ENCODE measurements at regions not wholly inside any gene's neighbourhood (a gene's known extent, or its start where the extent isn't known, plus 50 kb on each side); places are given as distances from the start of the nearest gene placed in this dataset.
"Not testable (repeated sequence)": the region's sequence is repeated elsewhere in the genome, so short reads cannot be mapped to it uniquely, and the experiment has no call there.

- Mint-ChIP-seq H3K36me3 (ENCODE audit: insufficient read depth) (no peaks in the 10 kb centered on the region), H3K4me1 (ENCODE audit: low read depth) (peaks cover 1% of the 10 kb centered on the region), H3K27ac (no peak overlapping the region), H3K27me3 (peaks cover 2% of the 10 kb centered on the region), H3K9me3 (ENCODE audit: low read depth) (no peaks in the 10 kb centered on the region), H3K4me3 (ENCODE audit: low read depth) (no peak overlapping the region)
- TF ChIP-seq CTCF (IDR thresholded peaks at IDR 0.05; ENCODE audit: unreplicated experiment): no peak
- no peak for DNase-seq (ENCODE audit: low spot score, unreplicated experiment)
Measured at GRCh38 chr5:90224342-90224741, 185.2 kb downstream of the CETN3 start.

- no peak for TF ChIP-seq CTCF (IDR thresholded peaks at IDR 0.05; ENCODE audit: unreplicated experiment)
- Mint-ChIP-seq H3K4me1 (ENCODE audit: low read depth) (peaks cover 1% of the 10 kb centered on the region), H3K36me3 (ENCODE audit: insufficient read depth) (no peaks in the 10 kb centered on the region), H3K4me3 (ENCODE audit: low read depth) (no peak overlapping the region), H3K27ac (no peak overlapping the region), H3K9me3 (ENCODE audit: low read depth) (no peaks in the 10 kb centered on the region), H3K27me3 (peaks cover 2% of the 10 kb centered on the region)
- no peak for DNase-seq (ENCODE audit: low spot score, unreplicated experiment)
Measured at GRCh38 chr5:90223756-90224155, 185.8 kb downstream of the CETN3 start.

GRCh38 chr5:90221951-90222350, 187.6 kb downstream of the CETN3 start:
- no peak overlapping the region for H3K27ac Mint-ChIP-seq
- TF ChIP-seq CTCF (IDR thresholded peaks at IDR 0.05; ENCODE audit: unreplicated experiment): no peak
- H3K9me3 Mint-ChIP-seq (ENCODE audit: low read depth): peaks cover 2% of the 10 kb centered on the region
- H3K27me3 Mint-ChIP-seq: peaks cover 2% of the 10 kb centered on the region
- no peaks in the 10 kb centered on the region for H3K36me3 Mint-ChIP-seq (ENCODE audit: insufficient read depth)
- no peak for DNase-seq (ENCODE audit: low spot score, unreplicated experiment)
- peaks cover 1% of the 10 kb centered on the region for H3K4me1 Mint-ChIP-seq (ENCODE audit: low read depth)
- H3K4me3 Mint-ChIP-seq (ENCODE audit: low read depth): no peak overlapping the region

GRCh38 chr5:90220554-90220953, 189.0 kb downstream of the CETN3 start:
- DNase-seq (ENCODE audit: low spot score, unreplicated experiment): no peak
- H3K4me3 Mint-ChIP-seq (ENCODE audit: low read depth): no peak overlapping the region
- peaks cover 11% of the 10 kb centered on the region for H3K9me3 Mint-ChIP-seq (ENCODE audit: low read depth)
- TF ChIP-seq CTCF (IDR thresholded peaks at IDR 0.05; ENCODE audit: unreplicated experiment): no peak
- no peaks in the 10 kb centered on the region for H3K36me3 Mint-ChIP-seq (ENCODE audit: insufficient read depth)
- no peak overlapping the region for H3K27ac Mint-ChIP-seq
- H3K27me3 Mint-ChIP-seq: peaks cover 2% of the 10 kb centered on the region
- peaks cover 1% of the 10 kb centered on the region for H3K4me1 Mint-ChIP-seq (ENCODE audit: low read depth)

GRCh38 chr5:90214991-90215390, 194.6 kb downstream of the CETN3 start:
- TF ChIP-seq CTCF (IDR thresholded peaks at IDR 0.05; ENCODE audit: unreplicated experiment): no peak
- Mint-ChIP-seq H3K4me3 (ENCODE audit: low read depth) (no peak overlapping the region), H3K27ac (no peak overlapping the region), H3K9me3 (ENCODE audit: low read depth) (peaks cover 18% of the 10 kb centered on the region), H3K36me3 (ENCODE audit: insufficient read depth) (no peaks in the 10 kb centered on the region), H3K4me1 (ENCODE audit: low read depth) (no peaks in the 10 kb centered on the region), H3K27me3 (no peaks in the 10 kb centered on the region)
- DNase-seq (ENCODE audit: low spot score, unreplicated experiment): no peak

- not testable (repeated sequence) for H3K27me3 Mint-ChIP-seq; DNase-seq (ENCODE audit: low spot score, unreplicated experiment); H3K9me3 Mint-ChIP-seq (ENCODE audit: low read depth); H3K4me1 Mint-ChIP-seq (ENCODE audit: low read depth); H3K36me3 Mint-ChIP-seq (ENCODE audit: insufficient read depth)
- H3K4me3 Mint-ChIP-seq (ENCODE audit: low read depth): peak overlapping the region; percentile 80
- H3K27ac Mint-ChIP-seq: peak overlapping the region; percentile 94
Measured at GRCh38 chr5:90208323-90208722, 201.2 kb downstream of the CETN3 start.
